Stimulated activated naive B cell treated with anti-CD40 and anti-IgM and Interleukin-4, amounts not matched to agents 10 μg/mL and 1 μg/mL and 100 μg/mL, for 72 hours (primary cell): ENCODE measurements at regions not wholly inside any gene's neighbourhood (a gene's known extent, or its start where the extent isn't known, plus 50 kb on each side); places are given as distances from the start of the nearest gene placed in this dataset.

Experiments used
- ATAC-seq, 2 donors: fragments of 150-1000 bp; cut with Tn5 transposase; replicated peaks; 2 replicates each; pipeline ENCODE4 v1.10.0; 2021; ENCODE audit warnings: moderate library complexity in 1 of 2
- DNase-seq: peaks from one replicate; pipeline ENCODE4 v3.0.0; 2021
- H3K27ac Mint-ChIP-seq: one replicate; pipeline ENCODE4 v1.8.0; 2022; ENCODE audit warnings: mild to moderate bottlenecking, mixed read lengths
- H3K27me3 Mint-ChIP-seq, 2 donors: one replicate each; pipeline ENCODE4 v1.8.0; 2022; ENCODE audit warnings: mixed read lengths in 2 of 2
- H3K36me3 Mint-ChIP-seq, 2 donors: one replicate each; pipeline ENCODE4 v1.8.0; 2022; ENCODE audit warnings: mixed read lengths in 2 of 2, mild to moderate bottlenecking in 1 of 2
- H3K4me1 Mint-ChIP-seq, 2 donors: one replicate each; pipeline ENCODE4 v1.8.0; 2022; ENCODE audit warnings: mixed read lengths in 2 of 2, mild to moderate bottlenecking in 1 of 2
- H3K4me3 Mint-ChIP-seq, 2 donors: one replicate each; pipeline ENCODE4 v1.8.0; 2022; ENCODE audit warnings: mild to moderate bottlenecking in 2 of 2, mixed read lengths in 2 of 2, moderate library complexity in 1 of 2
- H3K9me3 Mint-ChIP-seq, 2 donors: one replicate each; pipeline ENCODE4 v1.8.0; 2022; ENCODE audit warnings: mixed read lengths in 2 of 2, mild to moderate bottlenecking in 1 of 2

GRCh38 chr19:30692879-30693503, 320.8 kb downstream of the ZNF536 start:
- ATAC-seq (no peak), DNase-seq (no peak)
- H3K36me3 Mint-ChIP-seq = no peaks in the 10 kb centered on the region
- H3K27me3 Mint-ChIP-seq = peaks cover 40 to 47% of the 10 kb centered on the region in 2 donors
- no peak overlapping the region for H3K4me3 Mint-ChIP-seq
- H3K27ac Mint-ChIP-seq = no peak overlapping the region
- H3K9me3 Mint-ChIP-seq = no peaks in the 10 kb centered on the region
- no peaks in the 10 kb centered on the region for H3K4me1 Mint-ChIP-seq

DNA sequence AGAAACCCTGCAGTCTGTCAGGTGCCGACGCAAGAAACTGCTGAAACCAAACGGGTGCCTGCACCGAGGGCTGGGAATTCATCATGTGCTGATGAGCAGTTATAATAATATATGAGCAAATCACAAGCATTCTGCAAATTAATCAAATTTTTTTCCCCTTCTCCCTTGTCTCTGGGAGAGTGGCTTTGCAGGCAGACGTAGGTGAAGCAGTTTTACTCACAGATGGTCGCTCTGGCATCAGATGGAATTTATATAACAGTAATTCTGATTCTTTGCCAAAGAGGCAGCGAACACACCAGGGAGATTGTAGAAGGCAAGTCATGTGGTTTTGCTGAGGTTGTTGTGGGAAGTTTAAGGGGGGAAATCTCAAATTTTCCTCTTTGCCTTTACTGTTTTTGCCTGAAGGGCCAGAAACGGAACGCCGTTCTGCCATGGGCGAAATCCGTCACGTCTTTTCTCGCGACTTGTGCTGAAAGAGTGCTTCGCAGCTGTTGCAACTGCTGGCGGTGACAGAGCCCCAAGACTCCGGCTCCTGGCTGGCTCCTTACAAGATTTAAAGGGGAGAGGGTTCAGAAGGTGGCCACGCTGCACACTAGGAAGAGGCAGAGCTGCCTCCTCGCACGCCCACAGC, 320.1 kb downstream of the ZNF536 start:
- no peak for ATAC-seq
- no peak overlapping the region for H3K27ac Mint-ChIP-seq
- H3K4me3 Mint-ChIP-seq = no peak overlapping the region
- no peaks in the 10 kb centered on the region for H3K36me3 Mint-ChIP-seq
- no peak for DNase-seq
- H3K27me3 Mint-ChIP-seq = peaks cover 43 to 54% of the 10 kb centered on the region in 2 donors
- no peaks in the 10 kb centered on the region for H3K4me1 Mint-ChIP-seq
- no peaks in the 10 kb centered on the region for H3K9me3 Mint-ChIP-seq

DNA sequence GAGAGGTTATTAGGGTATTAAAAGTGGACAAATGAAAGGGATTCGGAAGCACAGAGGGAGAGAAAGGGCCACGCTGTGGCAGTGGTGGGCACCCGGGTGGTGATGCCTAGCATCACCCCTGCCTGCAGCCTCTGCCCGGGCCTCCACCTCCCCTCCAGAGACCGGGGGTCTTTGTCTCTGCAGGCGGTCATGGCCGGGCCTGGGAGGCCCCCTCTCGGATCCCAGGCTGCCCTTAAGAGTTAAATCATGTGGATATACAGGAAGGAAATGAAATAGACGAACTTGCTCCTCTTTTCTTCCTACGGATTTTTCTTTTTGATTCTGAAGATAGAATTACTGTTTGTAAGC, 319.6 kb downstream of the ZNF536 start:
- Mint-ChIP-seq H3K4me1 (no peaks in the 10 kb centered on the region), H3K27ac (no peak overlapping the region), H3K9me3 (no peaks in the 10 kb centered on the region), H3K4me3 (no peak overlapping the region), H3K27me3 (peaks cover 48 to 57% of the 10 kb centered on the region in 2 donors), H3K36me3 (no peaks in the 10 kb centered on the region)
- DNase-seq (no peak), ATAC-seq (no peak)

DNA sequence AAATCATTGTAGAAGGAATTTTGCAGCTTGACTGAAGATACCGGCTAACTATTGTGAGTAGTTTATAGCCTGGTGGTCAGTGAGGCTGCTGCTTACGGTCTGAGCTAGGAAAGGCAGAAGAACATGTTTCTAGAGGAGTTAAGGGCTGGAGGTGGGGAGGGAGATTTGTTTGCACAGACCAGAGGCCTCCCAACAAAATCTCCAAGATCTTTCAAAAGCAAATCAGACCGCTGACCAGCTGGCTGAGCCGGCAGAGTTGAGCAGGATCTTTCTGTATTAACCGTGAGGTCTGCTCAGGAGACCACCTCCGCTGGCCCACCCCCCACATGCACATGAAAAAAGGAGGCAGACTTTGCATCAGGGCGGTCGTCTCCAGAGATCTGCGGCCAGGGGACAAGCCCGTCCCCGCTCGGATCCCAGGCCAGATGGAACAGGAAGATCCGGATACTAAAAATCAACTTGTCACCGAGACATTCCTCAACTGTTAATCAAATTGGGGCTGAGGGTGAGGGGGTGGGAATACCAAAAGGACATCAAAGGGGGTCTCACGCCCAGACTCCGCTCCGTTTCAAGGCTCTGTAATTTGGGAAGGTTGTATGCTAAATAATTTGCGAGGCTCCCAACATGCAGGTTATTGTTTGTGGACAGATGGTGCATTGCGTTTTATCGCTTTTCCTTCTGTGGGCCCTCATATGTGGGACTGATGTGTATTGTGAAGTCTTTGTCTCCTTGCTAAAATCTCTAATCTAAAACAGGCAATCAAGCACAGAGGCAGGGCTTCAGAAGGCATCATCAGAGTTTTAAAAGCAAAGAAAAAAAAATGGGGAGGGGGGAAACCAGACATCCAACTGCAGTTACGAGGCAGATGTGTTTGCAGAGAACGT, 319.0 kb downstream of the ZNF536 start:
- Mint-ChIP-seq H3K27ac (no peak overlapping the region), H3K27me3 (peaks cover 53 to 63% of the 10 kb centered on the region in 2 donors), H3K9me3 (no peaks in the 10 kb centered on the region), H3K36me3 (no peaks in the 10 kb centered on the region), H3K4me3 (no peak overlapping the region), H3K4me1 (no peaks in the 10 kb centered on the region)
- ATAC-seq = no peak
- no peak for DNase-seq

- no peak for DNase-seq
- no peak overlapping the region for H3K4me3 Mint-ChIP-seq
- ATAC-seq = no peak
- H3K27me3 Mint-ChIP-seq = peaks cover 58 to 69% of the 10 kb centered on the region in 2 donors
- H3K4me1 Mint-ChIP-seq = no peaks in the 10 kb centered on the region
- no peak overlapping the region for H3K27ac Mint-ChIP-seq
- no peaks in the 10 kb centered on the region for H3K36me3 Mint-ChIP-seq
- H3K9me3 Mint-ChIP-seq = no peaks in the 10 kb centered on the region
Observed at GRCh38 chr19:30690525-30690924, 318.3 kb downstream of the ZNF536 start.

GRCh38 chr19:30689474-30689873, 317.3 kb downstream of the ZNF536 start:
- no peaks in the 10 kb centered on the region for H3K36me3 Mint-ChIP-seq
- ATAC-seq (no peak), DNase-seq (no peak)
- H3K9me3 Mint-ChIP-seq = no peaks in the 10 kb centered on the region
- peaks cover 56 to 71% of the 10 kb centered on the region in 2 donors for H3K27me3 Mint-ChIP-seq
- no peak overlapping the region for H3K27ac Mint-ChIP-seq
- H3K4me1 Mint-ChIP-seq = no peaks in the 10 kb centered on the region
- no peak overlapping the region for H3K4me3 Mint-ChIP-seq

GRCh38 chr19:30688696-30689095, 316.5 kb downstream of the ZNF536 start:
- Mint-ChIP-seq H3K27ac (no peak overlapping the region), H3K36me3 (no peaks in the 10 kb centered on the region), H3K9me3 (no peaks in the 10 kb centered on the region), H3K4me1 (no peaks in the 10 kb centered on the region), H3K27me3 (peaks cover 50 to 69% of the 10 kb centered on the region in 2 donors), H3K4me3 (no peak overlapping the region)
- DNase-seq (no peak), ATAC-seq (no peak)

GRCh38 chr19:30686826-30687566, 314.8 kb downstream of the ZNF536 start:
- H3K4me1 Mint-ChIP-seq = no peaks in the 10 kb centered on the region
- H3K27ac Mint-ChIP-seq = no peak overlapping the region
- H3K4me3 Mint-ChIP-seq = no peak overlapping the region
- no peak for DNase-seq
- H3K9me3 Mint-ChIP-seq = no peaks in the 10 kb centered on the region
- H3K27me3 Mint-ChIP-seq = peaks cover 61 to 66% of the 10 kb centered on the region in 2 donors
- no peak for ATAC-seq
- no peaks in the 10 kb centered on the region for H3K36me3 Mint-ChIP-seq

- H3K4me1 Mint-ChIP-seq = no peaks in the 10 kb centered on the region
- no peak overlapping the region for H3K27ac Mint-ChIP-seq
- H3K4me3 Mint-ChIP-seq = no peak overlapping the region
- peaks cover 60% of the 10 kb centered on the region in 2 donors for H3K27me3 Mint-ChIP-seq
- no peaks in the 10 kb centered on the region for H3K9me3 Mint-ChIP-seq
- no peaks in the 10 kb centered on the region for H3K36me3 Mint-ChIP-seq
- DNase-seq (no peak), ATAC-seq (no peak)
Observed at GRCh38 chr19:30686176-30686820, 314.1 kb downstream of the ZNF536 start.

GRCh38 chr19:30685426-30686000, 313.3 kb downstream of the ZNF536 start:
- H3K36me3 Mint-ChIP-seq = no peaks in the 10 kb centered on the region
- no peak overlapping the region for H3K27ac Mint-ChIP-seq
- H3K4me1 Mint-ChIP-seq = no peaks in the 10 kb centered on the region
- no peaks in the 10 kb centered on the region for H3K9me3 Mint-ChIP-seq
- ATAC-seq (no peak), DNase-seq (no peak)
- no peak overlapping the region for H3K4me3 Mint-ChIP-seq
- H3K27me3 Mint-ChIP-seq = peaks cover 54 to 57% of the 10 kb centered on the region in 2 donors

- ATAC-seq (no peak), DNase-seq (no peak)
- Mint-ChIP-seq H3K9me3 (no peaks in the 10 kb centered on the region), H3K27ac (no peak overlapping the region), H3K4me3 (no peak overlapping the region), H3K4me1 (no peaks in the 10 kb centered on the region), H3K36me3 (no peaks in the 10 kb centered on the region), H3K27me3 (peaks cover 51 to 53% of the 10 kb centered on the region in 2 donors)
Observed at GRCh38 chr19:30684613-30685012, 312.4 kb downstream of the ZNF536 start.

DNA sequence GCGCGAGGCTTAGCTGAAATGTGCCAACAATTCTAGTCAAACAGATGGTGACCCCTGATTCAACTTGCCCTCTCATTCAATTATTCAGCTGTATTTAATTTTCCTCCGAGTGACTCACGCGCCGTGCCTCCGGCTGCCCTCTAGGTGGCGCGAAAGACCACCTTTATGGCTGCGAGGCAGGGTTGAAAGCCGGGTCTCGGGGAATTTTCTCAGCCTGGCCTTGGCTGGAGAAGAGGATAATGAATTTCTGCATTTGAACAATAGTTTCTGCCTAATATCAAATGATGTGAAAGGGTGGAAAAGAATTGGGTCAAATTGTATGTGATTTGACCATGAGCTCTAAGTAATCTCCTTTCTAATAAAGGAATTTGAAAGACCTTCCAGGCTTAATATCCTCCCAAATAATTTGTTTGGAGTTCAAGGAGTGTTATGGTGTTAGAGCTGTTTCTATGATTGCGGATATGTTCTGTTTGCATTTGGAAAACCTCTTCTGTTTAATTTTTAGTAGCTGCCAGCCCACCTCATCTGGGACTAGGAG, 310.9 kb downstream of the ZNF536 start:
- H3K36me3 Mint-ChIP-seq = no peaks in the 10 kb centered on the region

DNA sequence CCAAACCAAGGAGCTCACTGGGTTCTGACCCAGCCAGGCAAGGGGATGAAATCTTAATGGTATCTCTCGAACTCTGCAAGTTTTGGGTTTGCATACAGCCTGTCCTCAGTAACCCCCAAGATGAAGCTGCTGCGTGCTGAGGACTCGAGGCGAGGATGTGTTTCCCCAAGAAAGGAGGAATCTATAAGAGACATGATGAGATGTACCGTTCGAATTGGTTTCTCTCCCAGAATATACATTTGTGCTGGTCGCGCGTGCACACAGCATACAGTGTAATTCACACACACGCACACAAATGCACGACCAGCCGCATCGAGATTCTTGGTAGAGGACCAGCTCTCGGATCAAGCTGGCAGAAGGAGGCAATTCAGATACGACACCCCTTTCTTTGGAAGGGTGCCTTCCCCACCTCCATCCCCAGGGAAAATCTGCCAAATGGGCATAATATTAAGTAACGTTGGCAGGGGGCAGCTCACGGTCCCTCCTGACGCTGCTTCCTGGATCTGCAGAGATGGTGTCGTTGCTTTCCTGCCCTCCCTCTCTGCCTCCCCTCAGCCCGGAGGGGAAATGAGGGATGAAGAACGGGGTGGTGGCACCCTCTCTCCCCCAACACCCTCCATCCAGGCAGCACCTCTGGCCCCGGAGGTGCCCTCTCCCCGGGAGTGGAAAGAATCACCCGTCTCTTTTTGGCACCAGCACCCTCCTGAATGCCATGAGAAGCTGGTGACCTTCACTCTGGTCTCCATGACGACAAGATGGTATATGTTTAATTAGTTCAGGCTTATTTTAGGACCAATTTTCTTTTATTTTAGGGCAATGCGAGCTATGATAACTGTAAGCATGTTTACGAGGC, 310.2 kb downstream of the ZNF536 start:
- ATAC-seq (no peak), DNase-seq (no peak)
- Mint-ChIP-seq H3K36me3 (no peaks in the 10 kb centered on the region), H3K9me3 (no peaks in the 10 kb centered on the region), H3K27ac (no peak overlapping the region), H3K4me3 (no peak overlapping the region), H3K27me3 (peaks cover 40 to 44% of the 10 kb centered on the region in 2 donors), H3K4me1 (no peaks in the 10 kb centered on the region)

More for the DNA sequence above, 310.9 kb downstream of the ZNF536 start:
- Mint-ChIP-seq H3K27ac (no peak overlapping the region), H3K27me3 (peaks cover 42 to 51% of the 10 kb centered on the region in 2 donors), H3K9me3 (no peaks in the 10 kb centered on the region), H3K4me3 (no peak overlapping the region), H3K4me1 (no peaks in the 10 kb centered on the region)
- peak; percentile 64 to 66 for ATAC-seq
- DNase-seq = peak; percentile 34
